Mammary epithelial cell (primary cell): ENCODE measurements at regions not wholly inside any gene's neighbourhood (a gene's known extent, or its start where the extent isn't known, plus 50 kb on each side); places are given as distances from the start of the nearest gene placed in this dataset.

Source experiments
- CTCF ChIP-seq, 2 donors: IDR thresholded peaks in 1 of 2; conservative IDR thresholded peaks in 1 of 2; 2 replicates each; pipeline ENCODE4 v1.5.1; 2011 to 2012; ENCODE audit warnings: inconsistent platforms in 2 of 2, low read length in 2 of 2, mild to moderate bottlenecking in 2 of 2, control low read depth in 1 of 2, low read depth in 1 of 2; ENCODE audit not compliant: insufficient read depth in 1 of 2; ENCODE audit errors: extremely low read depth in 1 of 2
- EZH2 ChIP-seq: IDR thresholded peaks from 2 replicates; pipeline ENCODE4 v1.6.1; 2012; ENCODE audit warnings: low read length, inconsistent platforms, borderline replicate concordance

GRCh38 chr10:4566011-4566410 lies 260.0 kb upstream of the AKR1E2 start:
- no peak for TF ChIP-seq CTCF (conservative IDR thresholded peaks at IDR 0.05 in 1 of 2, IDR thresholded peaks at IDR 0.05 in 1 of 2; ENCODE audit: extremely low read depth in 1 of 2, insufficient read depth in 1 of 2, low read depth in 1 of 2, low read length in 2 of 2)
- TF ChIP-seq EZH2 = no peak
